HG03066 (cell line): ENCODE measurements at regions not wholly inside any gene's neighbourhood (a gene's known extent, or its start where the extent isn't known, plus 50 kb on each side); places are given as distances from the start of the nearest gene placed in this dataset.
"Not testable (repeated sequence)": the region's sequence is repeated elsewhere in the genome, so short reads cannot be mapped to it uniquely, and the experiment has no call there.

ENCODE experiments used
- ATAC-seq: cut with Tn5 transposase; IDR thresholded peaks from one replicate; pipeline ENCODE4 v1.9.1; 2021; ENCODE audit warnings: low read depth; ENCODE audit not compliant: unreplicated experiment

- no peak for ATAC-seq
These were observed 661.3 kb downstream of the RPL10L start for GRCh38 chr14:45990252-45990651.

- no peak for ATAC-seq
These were observed 675.6 kb downstream of the RPL10L start for GRCh38 chr14:45976001-45976400.

GRCh38 chr14:45972416-45972815, 679.2 kb downstream of the RPL10L start:
- no peak for ATAC-seq

- no peak for ATAC-seq
These were observed 681.0 kb downstream of the RPL10L start for GRCh38 chr14:45970621-45971020.

- no peak for ATAC-seq
These were observed 683.5 kb downstream of the RPL10L start for GRCh38 chr14:45968037-45968436.

- ATAC-seq = peak; percentile 71
These were observed 696.5 kb upstream of the MIS18BP1 start for GRCh38 chr14:45949479-45949878.

- ATAC-seq = no peak
These were observed 694.8 kb upstream of the MIS18BP1 start for GRCh38 chr14:45947830-45948229.

- no peak for ATAC-seq
These were observed 693.2 kb upstream of the MIS18BP1 start for GRCh38 chr14:45946251-45946650.

GRCh38 chr14:45940318-45940717, 687.3 kb upstream of the MIS18BP1 start:
- ATAC-seq = no peak

- no peak for ATAC-seq
These were observed 686.6 kb upstream of the MIS18BP1 start for GRCh38 chr14:45939572-45939971.

GRCh38 chr14:45919995-45920394, 667.0 kb upstream of the MIS18BP1 start:
- not testable (repeated sequence) for ATAC-seq

GRCh38 chr14:45916340-45916953, 663.4 kb upstream of the MIS18BP1 start:
- no peak for ATAC-seq

GRCh38 chr14:45907782-45908181, 654.8 kb upstream of the MIS18BP1 start:
- no peak for ATAC-seq

GRCh38 chr14:45906257-45906656, 653.3 kb upstream of the MIS18BP1 start:
- ATAC-seq = peak; percentile 77

GRCh38 chr14:45905672-45906071, 652.7 kb upstream of the MIS18BP1 start:
- no peak for ATAC-seq

- ATAC-seq = no peak
These were observed 651.3 kb upstream of the MIS18BP1 start for GRCh38 chr14:45904314-45904713.

- ATAC-seq = no peak
These were observed 649.2 kb upstream of the MIS18BP1 start for GRCh38 chr14:45902241-45902640.

GRCh38 chr14:45897439-45897838, 644.4 kb upstream of the MIS18BP1 start:
- no peak for ATAC-seq

GRCh38 chr14:45893127-45893526, 640.1 kb upstream of the MIS18BP1 start:
- no peak for ATAC-seq

GRCh38 chr14:45891417-45892080, 638.5 kb upstream of the MIS18BP1 start:
- ATAC-seq = no peak

- ATAC-seq = not testable (repeated sequence)
These were observed 635.8 kb upstream of the MIS18BP1 start for GRCh38 chr14:45888766-45889285.

- ATAC-seq = no peak
These were observed 625.0 kb upstream of the MIS18BP1 start for GRCh38 chr14:45877981-45878380.
